Nucleus accumbens (tissue), 56 donors: ENCODE measurements at regions not wholly inside any gene's neighbourhood (a gene's known extent, or its start where the extent isn't known, plus 50 kb on each side); places are given as distances from the start of the nearest gene placed in this dataset.

Source experiments
- DNase-seq, 56 donors: peaks; one replicate each; lab custom pipeline; 2025; lab: John Stamatoyannopoulos, UW

- no peak for DNase-seq
Observed at GRCh38 chr3:69451594-69451993, 65.7 kb upstream of the FRMD4B start.

GRCh38 chr3:69448877-69449276 lies 63.0 kb upstream of the FRMD4B start:
- DNase-seq: no peak

- DNase-seq: peak in 9 of 56 donors; percentile 12 to 70 (median 31)
Observed at GRCh38 chr3:69446402-69447072, 60.6 kb upstream of the FRMD4B start.

- no peak for DNase-seq
Observed at GRCh38 chr3:69445498-69445897, 59.6 kb upstream of the FRMD4B start.

- DNase-seq: peak in 4 of 56 donors; percentile 11 to 24 (median 20)
Observed at GRCh38 chr3:69445024-69445423, 59.1 kb upstream of the FRMD4B start.

GRCh38 chr3:69443457-69443920 lies 57.6 kb upstream of the FRMD4B start:
- no peak for DNase-seq

GRCh38 chr3:69442771-69443311 lies 57.0 kb upstream of the FRMD4B start:
- no peak for DNase-seq

- no peak for DNase-seq
Observed at GRCh38 chr3:69441732-69442131, 55.8 kb upstream of the FRMD4B start.

GRCh38 chr3:69441040-69441439 lies 55.2 kb upstream of the FRMD4B start:
- no peak for DNase-seq

GRCh38 chr3:69439643-69440270 lies 53.9 kb upstream of the FRMD4B start:
- DNase-seq: peak in 1 of 56 donors; percentile 12

GRCh38 chr3:69438476-69438875 lies 52.6 kb upstream of the FRMD4B start:
- no peak for DNase-seq

- DNase-seq: no peak
Observed at GRCh38 chr3:69435274-69436265, 49.7 kb upstream of the FRMD4B start.
